ENCODE measurements at regions not wholly inside any gene's neighbourhood (a gene's known extent, or its start where the extent isn't known, plus 50 kb on each side); places are given as distances from the start of the nearest gene placed in this dataset.

GRCh38 chr5:15421381-15421780, 78.6 kb upstream of the FBXL7 start:
- Histone ChIP-seq H3K18ac (ENCODE audit: low read depth, low read length) (no peak overlapping the region), H2BK5ac (ENCODE audit: low read depth, low read length, poor library complexity, severe bottlenecking) (no peak overlapping the region), H2AFZ (replicated peaks; ENCODE audit: low read length, poor library complexity) (no peak overlapping the region), H2BK20ac (ENCODE audit: low read depth, low read length) (no peak overlapping the region), H3K14ac (replicated peaks; ENCODE audit: low read depth, low read length) (no peak overlapping the region), H3K9ac (ENCODE audit: low read depth, low read length) (no peak overlapping the region), H3K56ac (ENCODE audit: extremely low read depth, insufficient read depth, low read length) (no peak overlapping the region), H3K23ac (ENCODE audit: low read depth, low read length) (no peak overlapping the region), H3K4ac (ENCODE audit: low read depth, low read length) (no peak overlapping the region), H4K8ac (ENCODE audit: low read depth in 2 of 2, low read length in 2 of 2) (no peak overlapping the region), H3K9me1 (ENCODE audit: insufficient read depth, low read length) (no peaks in the 10 kb centered on the region), H3K36me3 (ENCODE audit: control insufficient read depth, insufficient read depth, low read length) (no peaks in the 10 kb centered on the region), H3K9me3 (ENCODE audit: control insufficient read depth, insufficient read depth, low read length) (no peaks in the 10 kb centered on the region), H4K5ac (ENCODE audit: low read depth, low read length) (no peak overlapping the region), H2AK5ac (ENCODE audit: low read depth, low read length) (no peak overlapping the region), H3K79me1 (ENCODE audit: low read depth in 1 of 2, low read length in 2 of 2) (no peaks in the 10 kb centered on the region), H3K4me2 (ENCODE audit: low read depth, low read length) (no peak overlapping the region), H3K4me1 (ENCODE audit: control insufficient read depth, insufficient read depth, low read length) (no peaks in the 10 kb centered on the region), H2BK120ac (ENCODE audit: low read depth, low read length) (no peak overlapping the region), H4K20me1 (ENCODE audit: insufficient read depth, low read length) (no peaks in the 10 kb centered on the region), H3K4me3 (ENCODE audit: insufficient read depth, low read depth, low read length) (no peak overlapping the region), H2AK9ac (replicated peaks; ENCODE audit: low read depth, low read length, poor library complexity) (no peak overlapping the region), H4K91ac (ENCODE audit: insufficient read depth, low read depth, low read length) (no peak overlapping the region), H3K27ac (ENCODE audit: insufficient read depth, low read length) (no peak overlapping the region), H3K27me3 (ENCODE audit: control insufficient read depth, insufficient read depth, low read length) (peaks cover 2% of the 10 kb centered on the region; the same call in 1 of the 2 replicates), H2BK15ac (ENCODE audit: low read depth, low read length) (no peak overlapping the region)
- no CpG with 5 or more reads among the region's 3 CpGs for WGBS, 2 experiments (ENCODE audit: extremely low coverage in 2 of 2, insufficient read length in 1 of 2)
- no peak for ATAC-seq (ENCODE audit: low read depth)
- intact Hi-C loops (cut with micrococcal nuclease), result no loop called here
- no peak for TF ChIP-seq MXI1 (IDR thresholded peaks at IDR 0.05; ENCODE audit: borderline replicate concordance, low read depth, low read length)
- no peak for TF ChIP-seq NFE2L2 (IDR thresholded peaks at IDR 0.05; ENCODE audit: low read depth, low read length)
- TF ChIP-seq MAFK (IDR thresholded peaks at IDR 0.05; ENCODE audit: low read depth, low read length), result no peak
- no peak for TF ChIP-seq SMC3 (IDR thresholded peaks at IDR 0.05; ENCODE audit: low read depth, low read length)
- TF ChIP-seq RAD21 (IDR thresholded peaks at IDR 0.05; ENCODE audit: low read length), result no peak
- no peak for TF ChIP-seq RFX5 (IDR thresholded peaks at IDR 0.05; ENCODE audit: low read depth, low read length)
- TF ChIP-seq BHLHE40 (IDR thresholded peaks at IDR 0.05; ENCODE audit: low read depth, low read length), result no peak
- no peak for TF ChIP-seq MAZ (IDR thresholded peaks at IDR 0.05; ENCODE audit: borderline replicate concordance, low read depth, low read length)
- TF ChIP-seq USF2 (IDR thresholded peaks at IDR 0.05; ENCODE audit: low read depth, low read length), result no peak
- TF ChIP-seq FOS (IDR thresholded peaks at IDR 0.05; ENCODE audit: low read depth, low read length), result no peak
- no peak for TF ChIP-seq CEBPB (IDR thresholded peaks at IDR 0.05; ENCODE audit: low read depth, low read length)
- no peak for TF ChIP-seq RCOR1 (IDR thresholded peaks at IDR 0.05; ENCODE audit: insufficient replicate concordance, low read length)
- dilution Hi-C loops (cut with HindIII; ENCODE audit: low sequenced_read_pairs, unreplicated experiment), result no loop called here
- no peak for DNase-seq
- ChIA-PET POLR2A (ENCODE audit: unreplicated experiment) (no interaction called here), CTCF (no interaction called here)
- in situ Hi-C loops (cut with MboI; ENCODE audit: low sequenced_read_pairs), result no loop called here
- BruUV-seq (replicated peaks), result no TSS peak

Measured in IMR-90 (cell line).